Upper lobe of left lung (tissue), 6 donors: ENCODE measurements at regions not wholly inside any gene's neighbourhood (a gene's known extent, or its start where the extent isn't known, plus 50 kb on each side); places are given as distances from the start of the nearest gene placed in this dataset.

Source experiments
- ATAC-seq, 2 donors: fragments of 200-7000 bp; cut with Tn5 transposase; one replicate each; pipeline ENCODE4 v1.9.1; 2022; ENCODE audit warnings: mild to moderate bottlenecking in 2 of 2, moderate library complexity in 2 of 2; ENCODE audit not compliant: low FRiP score in 2 of 2
- DNase-seq, 2 donors: peaks; one replicate each; pipeline ENCODE4 v3.0.0-alpha.2; 2019 to 2020
- H3K27ac ChIP-seq, 4 donors: fragments of 200-600 bp; sonication (generic); one replicate each; pipeline ENCODE4 v1.5.1; 2016 to 2019
- H3K27me3 ChIP-seq, 4 donors: fragments of 200-600 bp; sonication (generic); one replicate each; pipeline ENCODE4 v1.5.1; 2017 to 2019
- H3K36me3 ChIP-seq, 4 donors: fragments of 200-600 bp; sonication (generic); one replicate each; pipeline ENCODE4 v1.5.1; 2016 to 2019
- H3K4me1 ChIP-seq, 4 donors: fragments of 200-600 bp; sonication (generic); one replicate each; pipeline ENCODE4 v1.5.1; 2018 to 2019
- H3K4me3 ChIP-seq, 4 donors: fragments of 200-600 bp; sonication (generic); one replicate each; pipeline ENCODE4 v1.5.1; 2017 to 2019; ENCODE audit warnings: mild to moderate bottlenecking in 2 of 4, moderate library complexity in 1 of 4
- H3K9me3 ChIP-seq, 4 donors: fragments of 200-600 bp; sonication (generic); one replicate each; pipeline ENCODE4 v1.5.1; 2018 to 2019
- EP300 ChIP-seq, 4 donors: sonication (generic); formaldehyde crosslinking; IDR thresholded peaks; one replicate each; pipeline ENCODE4 v1.5.1; 2017; ENCODE audit warnings: antibody characterized with exemption in 4 of 4, control low read depth in 2 of 4
- POLR2A ChIP-seq, 4 donors: fragments of 450-650 bp; IDR thresholded peaks; one replicate each; pipeline ENCODE4 v1.5.1; 2016 to 2017; ENCODE audit warnings: antibody characterized with exemption in 4 of 4, mild to moderate bottlenecking in 2 of 4
- POLR2AphosphoS5 ChIP-seq, 2 donors: sonication (generic); formaldehyde crosslinking; IDR thresholded peaks; one replicate each; pipeline ENCODE4 v1.5.1; 2017; ENCODE audit warnings: antibody characterized with exemption in 2 of 2
- WGBS, 2 donors: methylation state at CpG; one replicate each; pipeline ENCODE4 v1.1.5; 2017 to 2018; 5-methylcytosine and 5-hydroxymethylcytosine counted together
- TF ChIP-seq, protein P1 (sequence below), 6 experiments: fragments of 450-650 bp in 4 of 6; fragments of 200-600 bp in 2 of 6; sonication (generic) in 2 of 6; IDR thresholded peaks; one replicate each; pipeline ENCODE4 v1.5.1; 2016 to 2019; ENCODE audit warnings: antibody characterized with exemption in 6 of 6
- donor health status: DM: no; HTN: no; CAD: no; lungs with moderate emphysema.
- donor health status: DM: no; HTN: yes; CAD: no; lungs with severe emphysema.

GRCh38 chr6:21918666-21919065, 325.1 kb downstream of the SOX4 start:
- ATAC-seq (no peak), DNase-seq (no peak)
- H3K4me3 ChIP-seq = no peak overlapping the region
- H3K27me3 ChIP-seq = no peaks in the 10 kb centered on the region
- no peak for TF ChIP-seq POLR2A (IDR thresholded peaks at IDR 0.05)
- no peak for TF ChIP-seq EP300 (IDR thresholded peaks at IDR 0.05)
- TF ChIP-seq, protein P1, sequence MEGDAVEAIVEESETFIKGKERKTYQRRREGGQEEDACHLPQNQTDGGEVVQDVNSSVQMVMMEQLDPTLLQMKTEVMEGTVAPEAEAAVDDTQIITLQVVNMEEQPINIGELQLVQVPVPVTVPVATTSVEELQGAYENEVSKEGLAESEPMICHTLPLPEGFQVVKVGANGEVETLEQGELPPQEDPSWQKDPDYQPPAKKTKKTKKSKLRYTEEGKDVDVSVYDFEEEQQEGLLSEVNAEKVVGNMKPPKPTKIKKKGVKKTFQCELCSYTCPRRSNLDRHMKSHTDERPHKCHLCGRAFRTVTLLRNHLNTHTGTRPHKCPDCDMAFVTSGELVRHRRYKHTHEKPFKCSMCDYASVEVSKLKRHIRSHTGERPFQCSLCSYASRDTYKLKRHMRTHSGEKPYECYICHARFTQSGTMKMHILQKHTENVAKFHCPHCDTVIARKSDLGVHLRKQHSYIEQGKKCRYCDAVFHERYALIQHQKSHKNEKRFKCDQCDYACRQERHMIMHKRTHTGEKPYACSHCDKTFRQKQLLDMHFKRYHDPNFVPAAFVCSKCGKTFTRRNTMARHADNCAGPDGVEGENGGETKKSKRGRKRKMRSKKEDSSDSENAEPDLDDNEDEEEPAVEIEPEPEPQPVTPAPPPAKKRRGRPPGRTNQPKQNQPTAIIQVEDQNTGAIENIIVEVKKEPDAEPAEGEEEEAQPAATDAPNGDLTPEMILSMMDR (IDR thresholded peaks at IDR 0.05) = no peak
- TF ChIP-seq POLR2AphosphoS5 (IDR thresholded peaks at IDR 0.05) = no peak
- H3K36me3 ChIP-seq = no peaks in the 10 kb centered on the region
- H3K27ac ChIP-seq = no peak overlapping the region
- WGBS, 2 donors = 83 to 84% methylated on average over 4 of the region's 4 CpGs
- no peaks in the 10 kb centered on the region for H3K9me3 ChIP-seq
- peaks cover 0 to 8% (median 6%) of the 10 kb centered on the region in 4 donors for H3K4me1 ChIP-seq

DNA sequence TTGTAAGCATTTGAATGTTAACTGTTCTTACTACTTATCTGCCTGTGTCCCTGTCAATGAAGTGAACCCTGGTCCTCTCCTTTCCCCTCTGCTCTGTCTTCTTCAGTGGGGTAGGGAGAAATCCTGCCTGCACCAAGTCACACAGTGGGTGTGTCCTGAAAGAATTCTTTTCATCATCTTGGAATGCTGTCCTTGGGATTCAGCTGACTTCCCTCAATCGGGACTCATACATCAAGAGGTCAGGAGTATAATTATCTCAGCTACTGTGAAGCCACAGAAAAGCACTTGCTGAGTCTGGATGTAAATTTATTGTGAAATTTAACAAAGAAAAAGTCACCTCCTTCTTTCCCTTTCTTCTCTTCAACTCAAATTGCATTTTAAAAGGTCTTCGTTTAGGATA, 328.5 kb downstream of the SOX4 start:
- peaks cover 0 to 6% (median 0%) of the 10 kb centered on the region in 4 donors for H3K4me1 ChIP-seq
- DNase-seq (no peak), ATAC-seq (no peak)
- WGBS, 2 donors = 56 to 71% methylated on average over 2 of the region's 2 CpGs
- H3K36me3 ChIP-seq = no peaks in the 10 kb centered on the region
- no peaks in the 10 kb centered on the region for H3K27me3 ChIP-seq
- no peaks in the 10 kb centered on the region for H3K9me3 ChIP-seq
- H3K4me3 ChIP-seq = no peak overlapping the region
- TF ChIP-seq EP300 (IDR thresholded peaks at IDR 0.05) (no peak), POLR2A (IDR thresholded peaks at IDR 0.05) (no peak), POLR2AphosphoS5 (IDR thresholded peaks at IDR 0.05) (no peak)
- TF ChIP-seq, protein P1 (IDR thresholded peaks at IDR 0.05) = no peak
- H3K27ac ChIP-seq = no peak overlapping the region

DNA sequence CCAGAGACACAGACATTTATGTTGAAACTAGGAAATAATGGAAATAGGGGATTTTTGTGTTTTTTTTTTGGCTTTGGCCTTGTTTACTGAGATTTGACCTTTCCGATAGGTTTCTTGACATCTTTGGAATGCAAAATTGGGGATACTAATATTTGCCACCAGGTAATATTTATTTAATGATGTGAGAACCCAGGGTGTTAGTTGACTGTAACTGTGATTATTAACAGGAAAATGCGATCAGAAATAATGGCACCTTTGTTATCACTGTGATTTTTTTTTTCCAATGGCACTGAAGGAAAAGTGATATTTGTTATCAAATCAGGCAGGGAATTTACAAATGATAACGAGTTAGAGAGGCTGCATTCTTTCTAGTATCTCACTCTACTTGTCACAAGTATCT, 330.5 kb downstream of the SOX4 start:
- ATAC-seq = no peak
- no peak overlapping the region for H3K27ac ChIP-seq
- DNase-seq = no peak
- H3K4me1 ChIP-seq = peaks cover 0 to 6% (median 0%) of the 10 kb centered on the region in 4 donors
- 86% methylated on average over 3 of the region's 3 CpGs for WGBS, 2 donors
- no peaks in the 10 kb centered on the region for H3K36me3 ChIP-seq
- H3K9me3 ChIP-seq = no peaks in the 10 kb centered on the region
- H3K4me3 ChIP-seq = no peak overlapping the region
- no peaks in the 10 kb centered on the region for H3K27me3 ChIP-seq
- no peak for TF ChIP-seq POLR2A (IDR thresholded peaks at IDR 0.05)
- TF ChIP-seq, protein P1 (IDR thresholded peaks at IDR 0.05) = no peak
- no peak for TF ChIP-seq POLR2AphosphoS5 (IDR thresholded peaks at IDR 0.05)
- no peak for TF ChIP-seq EP300 (IDR thresholded peaks at IDR 0.05)

DNA sequence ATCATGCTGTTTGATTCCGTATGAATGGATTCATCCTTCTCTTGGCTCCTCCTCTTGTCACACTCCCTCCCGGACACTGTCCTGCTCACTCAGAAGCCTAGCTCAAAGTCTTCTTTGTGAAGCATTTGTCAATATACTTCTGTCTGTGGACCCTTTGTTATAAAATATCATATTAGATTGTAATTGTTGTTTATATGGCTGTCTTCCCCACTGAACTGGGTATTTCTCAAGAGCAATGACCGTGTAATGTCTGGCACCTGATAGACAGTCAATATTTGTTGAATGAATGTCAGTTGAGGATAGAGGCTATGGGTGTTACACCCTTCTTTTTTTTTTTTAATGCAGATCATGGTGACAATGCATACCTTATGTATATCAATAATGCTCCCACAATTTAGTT, 335.3 kb downstream of the SOX4 start:
- Histone ChIP-seq H3K9me3 (no peaks in the 10 kb centered on the region), H3K4me1 (peaks cover 0 to 6% (median 0%) of the 10 kb centered on the region in 4 donors), H3K4me3 (no peak overlapping the region), H3K27me3 (no peaks in the 10 kb centered on the region), H3K27ac (no peak overlapping the region), H3K36me3 (no peaks in the 10 kb centered on the region)
- TF ChIP-seq, protein P1 (IDR thresholded peaks at IDR 0.05) = no peak
- TF ChIP-seq EP300 (IDR thresholded peaks at IDR 0.05) (no peak), POLR2A (IDR thresholded peaks at IDR 0.05) (no peak), POLR2AphosphoS5 (IDR thresholded peaks at IDR 0.05) (no peak)
- 61 to 72% methylated on average over 3 of the region's 3 CpGs for WGBS, 2 donors
- ATAC-seq (no peak), DNase-seq (no peak)

DNA sequence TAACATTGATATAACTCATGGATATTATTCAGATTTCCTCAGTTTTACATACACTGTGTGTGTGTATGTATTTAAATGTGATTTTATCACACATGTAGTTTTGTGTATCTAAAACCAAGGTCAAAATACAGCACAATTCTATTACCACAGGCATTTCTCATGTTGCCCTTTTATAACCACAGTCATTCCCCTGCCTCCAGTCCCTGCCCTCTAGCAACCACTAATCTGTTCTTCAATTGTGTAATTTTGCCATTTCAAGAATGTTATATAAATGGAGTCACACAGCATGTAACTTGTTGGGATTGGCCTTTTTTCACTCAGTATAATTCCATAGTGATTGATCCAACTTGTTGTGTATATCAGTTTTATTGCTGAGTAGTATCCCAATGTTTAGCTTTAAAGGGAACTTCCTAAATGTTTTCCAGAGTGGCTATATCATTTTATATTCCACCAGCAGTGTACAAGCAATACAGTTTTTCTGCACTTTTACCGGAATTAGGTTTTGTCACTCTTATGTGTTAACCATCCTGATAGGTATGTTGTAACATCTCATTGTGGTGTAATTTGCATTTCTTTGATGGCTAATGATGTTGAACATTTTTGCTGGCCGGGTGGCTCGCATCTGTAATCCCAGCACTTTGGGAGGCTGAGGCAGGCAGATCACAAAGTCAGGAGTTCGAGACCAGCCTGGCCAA, 338.2 kb downstream of the SOX4 start:
- 78 to 79% methylated on average over 4 of the region's 4 CpGs for WGBS, 2 donors
- H3K36me3 ChIP-seq = no peaks in the 10 kb centered on the region
- H3K27me3 ChIP-seq = no peaks in the 10 kb centered on the region

More for the DNA sequence above, 338.2 kb downstream of the SOX4 start:
- Histone ChIP-seq H3K4me1 (no peaks in the 10 kb centered on the region), H3K9me3 (no peaks in the 10 kb centered on the region), H3K4me3 (no peak overlapping the region), H3K27ac (no peak overlapping the region)
- TF ChIP-seq EP300 (IDR thresholded peaks at IDR 0.05) (no peak), POLR2A (IDR thresholded peaks at IDR 0.05) (no peak), POLR2AphosphoS5 (IDR thresholded peaks at IDR 0.05) (no peak)
- TF ChIP-seq, protein P1 (IDR thresholded peaks at IDR 0.05) = no peak
- DNase-seq (no peak), ATAC-seq (no peak)
